Ammon's horn (tissue), 1 donor: ENCODE measurements at regions not wholly inside any gene's neighbourhood (a gene's known extent, or its start where the extent isn't known, plus 50 kb on each side); places are given as distances from the start of the nearest gene placed in this dataset.
"Not testable (repeated sequence)": the region's sequence is repeated elsewhere in the genome, so short reads cannot be mapped to it uniquely, and the experiment has no call there.

Experiments
- DNase-seq: peaks from one replicate; pipeline ENCODE4 v3.0.0-alpha.2; 2016; ENCODE audit warnings: low spot score

DNA sequence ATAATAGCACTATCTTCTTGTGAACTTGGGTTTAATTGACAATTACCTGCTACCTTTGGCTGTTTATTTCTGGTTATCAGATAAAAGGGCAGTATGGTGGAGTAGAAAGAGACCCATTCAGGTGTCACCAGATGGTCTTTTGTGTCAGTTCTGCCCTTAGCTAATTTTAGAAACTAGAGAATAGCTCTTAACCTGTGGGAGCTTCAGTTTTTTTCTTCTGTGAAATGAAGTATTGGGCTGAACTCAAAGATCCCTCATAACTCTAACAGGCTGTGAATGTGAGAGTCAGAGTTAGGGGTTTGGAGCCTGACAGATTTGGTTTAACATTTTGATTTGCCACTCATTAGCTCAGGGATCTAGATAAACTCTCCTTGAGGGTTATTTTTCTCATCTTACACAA, 335.2 kb downstream of the PPP1R2C start:
- no peak for DNase-seq

- no peak for DNase-seq
Measured at GRCh38 chrX:42437211-42437610, 340.8 kb downstream of the PPP1R2C start.

- DNase-seq: no peak
Measured at GRCh38 chrX:42434458-42435166, 343.4 kb downstream of the PPP1R2C start.

DNA sequence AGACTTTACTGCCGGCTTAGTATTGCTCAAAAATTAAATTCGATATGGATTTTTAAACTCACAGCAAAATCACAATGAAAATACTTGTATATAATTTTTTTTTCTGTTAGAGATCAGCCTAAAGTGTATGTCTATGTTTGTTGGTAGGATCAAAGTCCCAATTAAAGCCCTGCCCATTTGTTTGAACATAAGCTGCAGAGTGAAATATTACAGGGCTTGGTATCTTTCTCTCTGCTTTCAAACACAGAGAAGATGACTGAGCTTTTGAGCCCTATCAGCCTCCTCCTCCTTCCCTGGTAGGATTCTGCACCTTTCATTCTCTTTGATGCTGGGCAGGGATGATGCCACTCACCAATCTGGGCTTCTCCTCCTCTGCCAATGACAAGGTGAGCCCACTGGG, 345.4 kb downstream of the PPP1R2C start:
- no peak for DNase-seq

DNA sequence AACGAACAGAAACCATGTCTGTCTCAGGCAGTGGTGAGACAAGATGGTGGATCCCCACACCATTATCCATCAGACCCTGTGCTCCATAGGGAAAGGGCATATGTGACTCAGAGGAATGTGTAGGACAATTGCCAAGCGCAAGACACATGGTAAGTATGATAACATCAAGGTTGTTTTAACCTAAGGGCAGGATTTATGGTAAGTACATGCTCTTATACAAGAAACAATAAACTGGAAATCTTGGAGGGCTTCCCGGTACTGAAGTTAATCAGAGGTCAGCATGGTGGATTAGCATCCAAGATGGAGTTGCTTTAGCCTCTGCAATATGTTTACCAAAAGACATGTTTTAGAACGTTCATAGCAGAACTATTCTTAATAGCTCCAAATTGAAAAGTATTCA, 355.0 kb downstream of the PPP1R2C start:
- DNase-seq: no peak

DNA sequence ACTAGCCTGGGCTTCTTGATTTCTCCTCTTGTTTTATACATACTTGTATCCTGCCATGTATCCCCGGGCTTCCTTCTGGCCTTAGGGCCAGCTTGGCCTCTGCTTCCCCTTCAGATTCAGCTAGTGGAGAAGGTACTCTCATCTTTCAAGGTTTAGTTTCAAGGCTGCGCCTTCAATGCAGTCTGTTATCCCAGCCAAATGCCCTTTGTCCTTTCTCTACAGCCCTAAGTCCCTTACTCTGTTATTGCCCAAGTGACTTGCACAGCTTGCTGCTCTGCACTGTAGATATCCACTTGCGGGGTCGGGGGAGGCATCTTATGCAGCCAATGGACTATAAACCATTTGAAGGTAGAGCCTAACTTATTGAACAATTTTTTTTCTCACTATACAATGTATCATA, 357.5 kb downstream of the PPP1R2C start:
- DNase-seq: no peak

DNA sequence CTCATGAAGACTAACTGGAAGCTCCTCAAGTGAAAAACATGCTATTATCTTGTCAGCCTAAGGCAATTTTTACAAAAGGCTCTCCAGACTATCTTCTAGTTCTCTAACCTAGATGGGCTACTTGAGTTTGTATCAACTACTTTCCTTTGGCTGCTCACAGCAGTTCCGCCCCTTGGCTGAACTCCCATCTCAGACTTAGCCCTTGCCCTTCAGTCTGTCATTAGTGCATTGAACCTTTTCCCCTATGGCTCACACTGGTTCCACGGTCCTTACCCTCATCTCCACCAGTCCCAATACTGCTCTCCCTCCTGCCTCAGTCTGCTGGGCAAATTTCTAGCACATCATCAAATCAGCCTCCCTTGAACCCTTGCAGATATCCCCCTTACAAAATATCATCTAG, 362.3 kb downstream of the PPP1R2C start:
- no peak for DNase-seq

- no peak for DNase-seq
Measured at GRCh38 chrX:42414057-42414456, 363.9 kb downstream of the PPP1R2C start.

DNA sequence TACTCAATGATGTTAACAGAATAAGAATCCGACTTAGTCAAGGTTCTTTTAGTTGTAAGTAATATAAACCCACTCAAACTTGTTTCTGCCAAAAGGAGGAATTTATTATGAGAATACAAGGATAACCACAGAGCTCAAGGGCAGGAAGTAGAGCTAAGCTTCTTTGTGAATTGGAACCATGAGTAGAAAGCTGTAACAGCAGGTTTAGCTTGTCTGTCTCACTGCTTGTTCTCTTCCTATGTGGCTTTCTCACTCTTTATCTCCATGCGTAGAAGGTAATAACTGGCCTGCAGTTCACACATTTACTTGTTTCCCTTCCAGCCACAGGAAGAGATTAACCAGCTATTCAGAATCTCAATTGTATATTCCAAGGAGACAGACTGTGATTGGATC, 378.3 kb downstream of the PPP1R2C start:
- no peak for DNase-seq

DNA sequence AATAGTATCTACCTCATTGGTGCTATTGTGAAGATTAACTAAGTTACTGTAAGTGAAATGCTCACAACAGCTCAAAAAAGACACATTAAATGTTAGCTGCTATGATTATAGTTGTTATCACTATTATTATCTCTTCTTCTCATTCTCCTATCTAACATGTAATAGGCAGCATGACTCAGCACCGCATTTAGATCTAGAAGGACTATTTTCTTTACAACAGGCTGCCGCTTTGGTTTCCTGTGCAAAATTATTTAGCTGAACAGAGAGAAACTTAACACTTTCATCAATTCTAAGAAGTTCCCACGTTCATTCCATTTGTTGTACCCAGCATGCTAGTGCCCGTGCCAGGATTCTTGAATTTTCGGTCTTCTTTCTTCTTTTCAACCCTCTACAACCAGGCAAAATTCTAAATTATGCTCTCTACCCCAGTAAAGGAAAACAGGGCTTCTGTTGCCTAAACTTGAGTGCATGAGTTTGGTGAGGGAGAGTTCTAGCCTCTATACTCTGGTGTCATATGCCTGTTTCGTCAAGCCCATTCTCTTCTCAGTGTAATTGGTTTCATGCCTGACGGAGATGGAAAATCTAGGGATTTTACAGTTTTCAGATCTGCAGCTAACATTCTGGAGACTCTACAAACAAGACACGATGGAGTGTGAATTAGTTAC, 378.9 kb downstream of the PPP1R2C start:
- no peak for DNase-seq

DNA sequence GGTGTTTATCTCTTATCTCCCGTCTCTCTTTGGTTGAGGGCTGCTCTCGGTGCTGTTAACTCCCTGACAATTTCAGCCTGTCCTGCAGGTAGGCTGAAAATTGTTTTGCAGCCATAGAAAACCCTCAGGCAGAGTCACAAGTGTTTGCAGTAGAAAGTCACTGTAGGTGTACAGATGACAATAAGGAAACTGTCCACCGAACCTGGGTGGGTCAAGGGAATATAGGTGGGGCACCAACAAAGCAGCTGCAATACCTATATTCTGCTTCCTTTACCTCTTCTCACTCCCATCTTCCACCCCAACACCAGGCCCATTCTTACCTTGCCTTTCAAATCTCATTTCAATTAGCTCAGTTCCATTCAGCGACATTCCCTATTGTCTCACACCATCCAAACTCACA, 381.8 kb downstream of the PPP1R2C start:
- DNase-seq: no peak

- no peak for DNase-seq
Measured at GRCh38 chrX:42392846-42393245, 385.1 kb downstream of the PPP1R2C start.

- no peak for DNase-seq
Measured at GRCh38 chrX:42386681-42387080, 391.3 kb downstream of the PPP1R2C start.

DNA sequence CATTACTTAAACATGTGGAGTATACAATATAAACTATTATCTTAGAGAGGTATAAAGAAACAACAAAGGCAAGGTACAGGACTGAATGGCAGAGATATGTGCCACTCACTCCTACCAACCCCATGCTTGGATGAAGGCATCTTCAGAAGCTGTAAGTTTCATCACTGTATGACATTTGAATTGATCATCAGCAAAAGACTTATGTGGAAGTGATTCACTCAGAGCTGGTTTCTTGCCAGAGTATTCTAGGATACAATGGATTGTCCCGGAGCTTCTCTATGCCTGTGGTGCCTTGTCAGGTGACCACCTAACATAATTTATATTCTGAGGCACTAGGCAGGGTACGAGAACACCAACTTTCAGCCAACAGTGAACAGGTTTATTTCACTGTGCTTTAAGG, 392.2 kb downstream of the PPP1R2C start:
- no peak for DNase-seq

DNA sequence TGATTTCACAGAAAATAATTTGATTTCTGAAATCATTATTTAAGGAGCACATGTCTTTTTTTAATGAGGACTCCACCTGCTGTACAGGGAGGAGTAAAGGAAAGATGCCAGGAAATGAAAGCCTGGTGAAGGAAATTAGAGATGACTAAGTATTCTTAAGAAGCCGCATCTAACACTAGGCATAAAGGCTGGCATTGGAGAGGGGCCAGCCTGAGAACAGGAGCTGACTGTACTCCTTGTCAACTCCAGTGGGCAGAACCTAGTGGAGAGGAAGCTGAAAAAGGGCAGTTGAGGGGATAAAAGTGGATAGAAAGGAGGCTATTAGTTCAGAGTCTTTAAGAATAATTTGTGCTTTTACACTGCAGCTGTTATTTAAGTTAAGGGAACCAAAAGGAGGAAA, 393.0 kb downstream of the PPP1R2C start:
- DNase-seq: peak; percentile 17

DNA sequence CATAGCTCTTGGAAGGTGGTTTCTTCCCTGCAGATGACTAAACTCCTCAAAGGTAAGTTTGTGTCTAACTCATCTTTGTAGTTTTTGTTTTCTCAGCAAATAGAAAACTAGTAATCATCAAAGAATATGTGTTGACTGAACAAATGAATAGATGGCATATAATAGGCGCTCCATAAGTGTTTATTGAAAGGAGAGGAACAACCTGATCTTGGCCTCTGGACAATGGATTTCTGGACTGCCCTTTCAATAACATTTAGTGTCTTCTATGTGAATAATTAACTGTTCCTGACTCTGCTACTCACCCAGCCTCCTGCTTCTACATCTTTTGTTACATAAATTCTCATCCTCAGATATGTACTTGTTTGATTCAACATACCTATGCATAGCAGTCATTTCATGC, 399.1 kb downstream of the PPP1R2C start:
- no peak for DNase-seq

DNA sequence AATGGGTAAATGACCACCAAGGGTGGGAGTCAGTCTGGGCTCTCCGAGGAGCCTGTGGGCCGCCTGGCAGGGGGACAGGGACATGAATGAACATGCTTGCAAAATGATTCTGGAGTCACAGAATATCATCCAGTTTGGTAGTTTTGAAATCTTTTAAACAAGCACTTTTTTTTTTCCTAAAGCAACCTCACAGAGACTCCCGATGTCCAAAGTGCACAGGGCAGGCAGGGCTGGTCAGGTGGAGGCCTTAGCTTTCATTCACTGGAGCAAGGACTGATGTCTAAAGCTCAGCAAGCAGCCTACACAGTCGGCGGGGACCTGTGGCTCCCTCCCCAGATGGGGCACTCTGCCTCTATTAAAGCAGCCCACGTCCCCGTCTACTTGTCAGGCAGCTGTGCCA, 402.9 kb downstream of the PPP1R2C start:
- DNase-seq: no peak

GRCh38 chrX:42366181-42366580, 411.8 kb downstream of the PPP1R2C start:
- DNase-seq: no peak

- no peak for DNase-seq
Measured at GRCh38 chrX:42362219-42362618, 415.7 kb downstream of the PPP1R2C start.

GRCh38 chrX:42342981-42343380, 419.6 kb upstream of the CASK start:
- DNase-seq: not testable (repeated sequence)
